ENCODE measurements at regions not wholly inside any gene's neighbourhood (a gene's known extent, or its start where the extent isn't known, plus 50 kb on each side); places are given as distances from the start of the nearest gene placed in this dataset.

GRCh38 chr6:138013959-138014358 is 93.3 kb downstream of the PERP start:
- no peak overlapping the region for H3K4me3 ChIP-seq (ENCODE audit: low read length)
- no peak for TF ChIP-seq CTCF (conservative IDR thresholded peaks at IDR 0.05; ENCODE audit: low read length)
- no peak for DNase-seq (ENCODE audit: low read depth)

- TF ChIP-seq CTCF (conservative IDR thresholded peaks at IDR 0.05; ENCODE audit: low read length) = no peak
- no peak for DNase-seq (ENCODE audit: low read depth)
- H3K4me3 ChIP-seq (ENCODE audit: low read length) = no peak overlapping the region
These were observed 90.0 kb downstream of the PERP start for GRCh38 chr6:138017166-138017757.

- H3K4me3 ChIP-seq (ENCODE audit: low read length) = no peak overlapping the region
- DNase-seq (ENCODE audit: low read depth) = no peak
- no peak for TF ChIP-seq CTCF (conservative IDR thresholded peaks at IDR 0.05; ENCODE audit: low read length)
These were observed 88.9 kb downstream of the PERP start for GRCh38 chr6:138018297-138018696.

GRCh38 chr6:138025528-138025978 is 81.7 kb downstream of the PERP start:
- H3K4me3 ChIP-seq (ENCODE audit: low read length) = no peak overlapping the region
- DNase-seq (ENCODE audit: low read depth) = no peak
- no peak for TF ChIP-seq CTCF (conservative IDR thresholded peaks at IDR 0.05; ENCODE audit: low read length)

GRCh38 chr6:138026342-138026741 is 80.9 kb downstream of the PERP start:
- H3K4me3 ChIP-seq (ENCODE audit: low read length) = no peak overlapping the region
- TF ChIP-seq CTCF (conservative IDR thresholded peaks at IDR 0.05; ENCODE audit: low read length) = no peak
- no peak for DNase-seq (ENCODE audit: low read depth)

GRCh38 chr6:138028893-138029292 is 78.3 kb downstream of the PERP start:
- no peak for TF ChIP-seq CTCF (conservative IDR thresholded peaks at IDR 0.05; ENCODE audit: low read length)
- DNase-seq (ENCODE audit: low read depth) = no peak
- no peak overlapping the region for H3K4me3 ChIP-seq (ENCODE audit: low read length)

GRCh38 chr6:138030872-138031271 is 76.3 kb downstream of the PERP start:
- H3K4me3 ChIP-seq (ENCODE audit: low read length) = no peak overlapping the region
- TF ChIP-seq CTCF (conservative IDR thresholded peaks at IDR 0.05; ENCODE audit: low read length) = no peak
- DNase-seq (ENCODE audit: low read depth) = no peak

All from AG10803 (cell line).